ENCODE measurements at regions not wholly inside any gene's neighbourhood (a gene's known extent, or its start where the extent isn't known, plus 50 kb on each side); places are given as distances from the start of the nearest gene placed in this dataset.

DNA sequence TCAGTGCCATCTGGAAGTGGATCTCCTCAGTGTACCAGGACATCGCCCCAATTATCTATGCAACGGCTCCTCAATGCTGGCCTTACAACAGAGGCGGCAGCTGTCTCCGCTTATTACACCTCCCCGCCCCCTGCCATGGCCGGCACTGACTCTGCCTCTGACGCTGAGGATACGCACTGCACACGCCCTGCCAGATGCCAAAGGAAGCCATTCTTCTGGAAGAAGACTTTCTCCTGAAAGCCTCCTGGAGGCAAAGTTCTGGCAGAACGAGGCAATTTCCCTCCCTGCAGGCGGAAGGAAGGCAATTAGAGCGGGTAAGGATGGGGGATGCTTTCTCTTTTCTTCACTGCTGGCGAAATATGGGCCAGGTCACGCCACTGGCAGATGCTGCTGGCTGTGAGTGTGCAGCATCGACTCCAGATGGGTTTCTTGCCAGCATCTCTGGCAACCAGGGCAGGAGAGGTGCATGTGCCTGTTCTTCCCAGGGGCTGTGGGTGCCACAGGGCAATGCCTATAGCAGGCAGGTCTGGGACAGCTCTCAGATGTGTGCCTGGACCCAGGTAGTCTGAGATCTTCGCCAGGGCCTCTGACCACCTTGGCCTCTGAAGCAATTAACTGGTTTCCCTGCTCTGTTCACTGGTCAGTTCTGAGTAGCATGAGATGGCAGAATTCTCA, 62.2 kb upstream of the MRPS22 start:
- no peak for DNase-seq (ENCODE audit: low spot score)

DNA sequence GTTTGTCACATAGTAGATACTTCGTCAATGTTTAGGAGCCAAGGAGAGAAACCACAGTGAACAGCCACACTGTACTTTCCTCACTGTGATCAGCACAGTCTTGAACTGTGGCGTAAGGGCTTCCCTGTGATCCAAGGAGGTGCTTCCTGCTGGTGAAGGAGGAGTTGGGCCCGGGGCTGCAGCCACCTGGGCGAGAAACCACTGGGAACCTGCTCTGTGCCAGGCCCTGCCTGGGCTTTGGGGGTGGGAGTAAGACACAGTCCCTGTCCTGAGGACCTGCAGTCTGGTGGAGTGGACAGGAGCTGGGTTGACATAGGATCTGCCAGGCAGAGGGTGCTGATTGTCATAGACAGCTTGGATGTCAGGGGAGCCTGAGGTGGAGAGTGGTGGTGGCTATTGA, 60.5 kb upstream of the MRPS22 start:
- no peak for DNase-seq (ENCODE audit: low spot score)

DNA sequence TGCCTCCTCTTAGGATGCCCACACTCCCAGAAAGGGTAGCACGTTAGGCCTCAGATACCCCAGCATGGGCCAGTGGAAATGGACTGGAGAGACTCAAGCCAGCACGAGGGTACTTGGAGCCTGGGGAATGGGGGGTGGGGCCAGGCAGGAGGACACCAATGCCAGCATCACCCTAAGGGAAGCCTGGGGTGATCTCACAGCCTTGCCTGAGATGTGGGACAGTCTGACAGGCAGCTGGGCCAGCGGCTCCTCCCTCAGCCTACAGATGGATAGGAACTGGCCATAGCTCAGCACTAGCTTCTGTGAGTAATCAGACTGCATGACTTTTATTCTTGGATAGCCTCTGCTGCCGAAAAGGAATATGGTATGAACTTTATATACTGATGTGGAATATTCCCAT, 59.6 kb upstream of the MRPS22 start:
- DNase-seq (ENCODE audit: low spot score) = no peak

DNA sequence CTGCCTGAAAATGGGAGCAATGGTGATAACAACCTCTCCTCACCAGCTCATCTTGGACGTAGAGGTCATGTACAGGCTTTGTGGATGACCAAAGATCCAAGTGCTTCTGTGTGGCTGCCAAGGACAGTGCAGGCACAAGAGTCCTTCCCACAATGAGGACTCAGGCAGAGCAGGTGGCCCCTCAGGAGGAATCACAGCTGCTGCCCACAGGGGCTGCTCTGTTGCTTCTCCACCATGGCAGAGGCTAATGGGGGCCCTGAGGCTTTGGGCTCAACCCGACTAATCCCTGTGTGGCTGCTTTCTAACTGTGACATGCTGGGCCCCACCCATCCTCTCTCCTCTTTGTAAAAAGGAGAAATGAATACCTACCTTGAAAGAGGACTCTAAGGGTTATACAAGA, 58.1 kb upstream of the MRPS22 start:
- no peak for DNase-seq (ENCODE audit: low spot score)

DNA sequence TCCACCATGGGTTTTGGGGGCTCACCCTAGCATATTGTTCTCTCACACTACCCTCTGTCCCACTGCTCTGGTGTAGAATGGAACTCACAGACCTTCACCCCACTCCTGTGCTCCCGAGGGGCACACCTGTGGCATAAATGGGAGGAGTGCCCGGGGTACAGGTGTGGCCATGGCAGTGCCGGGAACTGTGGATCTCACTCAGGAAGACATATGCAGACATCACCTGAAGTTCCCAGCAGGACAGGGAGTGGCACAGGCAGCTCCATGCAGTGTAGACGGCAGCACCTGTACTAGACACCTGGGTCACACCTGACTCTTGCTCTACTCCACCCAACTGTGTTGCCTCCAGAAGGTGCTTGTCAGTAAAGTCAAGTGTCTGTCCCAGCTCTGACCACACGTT, 57.6 kb upstream of the MRPS22 start:
- no peak for DNase-seq (ENCODE audit: low spot score)

DNA sequence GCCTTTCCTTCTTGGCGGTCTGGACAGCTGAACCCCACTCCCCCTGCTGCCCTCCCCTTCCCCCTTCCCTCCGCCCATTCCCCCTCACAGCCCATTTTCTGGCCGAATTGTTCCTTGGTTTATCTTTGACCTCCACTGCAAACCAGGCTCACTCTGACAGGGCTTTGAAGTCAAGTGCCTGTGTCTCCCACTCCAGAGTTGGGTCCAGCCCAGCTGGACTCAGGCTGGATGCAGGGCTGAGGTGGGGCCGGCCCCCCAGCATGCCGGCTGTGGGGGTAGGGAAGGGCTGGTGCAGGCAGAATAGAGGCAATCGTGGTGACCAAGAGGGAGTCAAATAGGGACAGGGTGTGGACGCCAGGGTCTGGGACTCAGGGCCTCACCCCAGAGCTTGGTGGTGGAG, 57.0 kb upstream of the MRPS22 start:
- DNase-seq (ENCODE audit: low spot score) = no peak

DNA sequence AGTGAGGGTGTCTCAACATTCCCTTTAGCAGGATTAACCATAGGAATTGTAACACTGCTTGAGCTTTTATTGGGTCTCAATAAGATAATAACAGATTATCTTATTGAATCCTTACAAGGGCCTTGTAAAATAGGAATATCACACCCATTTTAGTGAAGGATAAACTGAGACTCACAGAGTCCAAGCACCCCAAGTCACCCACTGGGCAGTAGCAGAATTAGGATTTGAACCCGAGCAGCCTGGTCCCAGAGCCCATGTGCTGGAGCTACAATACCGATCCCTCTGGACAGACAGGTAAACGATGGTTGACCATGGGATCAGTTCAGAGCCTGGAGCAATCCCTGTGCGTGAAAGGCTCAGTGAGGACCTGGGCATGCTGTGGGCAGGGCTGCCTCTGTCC, 56.3 kb upstream of the MRPS22 start:
- no peak for DNase-seq (ENCODE audit: low spot score)

DNA sequence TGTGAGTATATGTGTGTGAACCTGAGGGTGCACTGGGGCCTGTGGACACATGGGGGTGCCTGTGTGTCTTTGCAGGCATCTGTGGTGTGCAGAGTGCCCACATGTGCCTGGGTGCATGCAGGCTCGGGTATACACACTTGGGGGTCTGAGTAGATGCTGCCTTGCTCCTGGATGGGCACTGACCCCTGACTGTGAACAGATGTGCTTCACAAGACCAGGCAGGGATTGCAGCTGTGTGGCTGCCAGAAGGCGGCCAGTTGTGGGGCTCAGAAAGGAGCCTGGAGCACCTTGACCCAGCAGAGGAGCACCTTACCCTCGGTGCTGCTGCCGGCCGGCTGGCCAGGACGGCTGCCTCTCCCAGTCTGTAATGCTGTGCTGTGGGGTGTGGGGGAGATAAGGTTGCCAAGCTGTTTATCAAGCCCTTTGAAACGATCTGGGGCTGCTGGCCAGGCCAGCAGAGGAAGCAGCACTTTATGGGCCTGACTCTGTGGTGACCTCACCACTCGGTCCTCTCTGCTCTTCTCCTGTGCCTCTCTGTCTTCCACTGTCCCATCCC, 55.5 kb upstream of the MRPS22 start:
- no peak for DNase-seq (ENCODE audit: low spot score)

DNA sequence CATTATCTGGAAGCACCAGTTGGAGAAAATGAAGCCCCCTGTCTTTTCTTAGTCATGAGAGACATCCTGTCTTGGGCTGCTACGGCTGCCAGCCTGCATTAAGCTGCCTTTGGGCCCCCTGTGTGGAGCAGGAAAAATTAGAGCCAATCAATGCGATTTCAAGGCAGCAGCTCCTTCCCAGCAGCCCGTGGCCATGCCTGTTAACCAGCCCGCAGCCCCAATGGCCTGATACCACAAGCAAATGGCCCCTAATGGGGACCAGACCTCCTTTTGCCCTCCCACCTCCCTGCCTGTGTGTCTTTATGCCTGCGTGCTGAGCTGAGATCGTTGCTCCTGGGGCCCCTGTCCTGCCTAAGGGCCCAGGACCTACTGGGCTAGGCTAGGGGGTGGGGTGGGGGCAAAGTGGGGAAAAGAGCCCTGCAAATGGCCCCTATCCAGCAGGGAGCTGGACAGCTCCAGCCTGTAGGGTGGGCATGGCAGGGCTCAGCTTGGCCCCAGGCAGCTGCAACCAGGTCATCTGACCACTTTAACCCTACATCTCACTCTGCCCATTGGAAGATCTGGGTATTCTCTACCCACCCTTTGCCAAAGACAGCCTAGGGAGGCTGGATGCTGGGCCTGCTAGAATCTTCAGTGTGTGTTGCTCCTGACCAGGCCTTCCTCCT, 53.8 kb upstream of the MRPS22 start:
- no peak for DNase-seq (ENCODE audit: low spot score)

DNA sequence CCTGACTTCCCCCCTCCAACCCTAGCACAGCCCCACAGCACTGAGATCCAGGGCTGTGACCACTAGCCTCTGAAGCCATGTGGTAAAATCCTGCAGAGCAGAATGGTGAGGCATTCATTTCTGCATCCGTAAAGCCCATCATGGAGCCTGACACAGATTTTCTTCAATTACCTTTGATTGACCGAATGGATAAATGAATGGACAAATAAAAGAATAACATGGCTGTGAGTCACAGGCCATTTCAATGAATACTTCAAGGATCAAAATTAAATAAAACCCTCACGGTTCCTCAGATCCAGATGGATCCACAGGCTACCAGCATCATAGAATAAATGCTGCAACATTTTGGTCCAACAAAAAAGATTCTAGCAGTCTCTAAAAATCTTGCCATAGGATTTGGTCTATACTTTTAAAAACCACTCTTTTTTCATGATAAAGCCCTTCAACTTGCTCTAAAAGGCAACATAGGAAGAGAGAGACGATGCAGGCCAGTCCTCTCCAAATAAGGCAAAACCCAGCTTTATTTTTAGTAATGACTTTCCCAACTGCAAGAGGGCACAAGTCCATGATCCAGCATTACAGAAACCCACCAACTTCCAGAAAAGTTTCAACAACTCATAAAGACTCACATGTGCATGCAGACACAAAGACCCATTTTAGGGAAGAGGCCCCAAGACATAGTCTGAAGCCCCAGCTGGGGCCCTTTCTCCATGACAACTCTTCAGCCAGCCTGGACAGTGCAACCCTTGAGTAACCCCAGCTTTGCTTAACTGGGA, 52.4 kb upstream of the MRPS22 start:
- no peak for DNase-seq (ENCODE audit: low spot score)

DNA sequence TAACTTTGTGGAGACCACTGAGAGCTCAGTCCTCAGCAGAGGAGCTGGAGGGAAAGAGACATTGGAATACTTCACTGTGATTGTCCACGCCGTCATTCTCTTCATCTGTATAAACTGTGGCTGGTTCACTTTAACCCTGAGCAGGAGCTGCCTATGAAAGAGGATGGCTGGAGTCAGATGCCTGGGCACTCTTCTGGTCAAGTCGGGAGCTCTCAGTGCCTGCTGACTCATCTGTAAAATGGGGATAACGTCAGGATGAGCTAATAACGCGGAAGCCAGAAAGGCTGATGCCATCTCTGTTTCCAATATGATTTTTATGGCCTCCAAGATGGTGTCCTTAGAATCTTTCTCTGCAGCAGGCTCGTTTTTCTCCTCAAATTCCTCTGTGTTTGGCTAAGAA, 51.6 kb upstream of the MRPS22 start:
- no peak for DNase-seq (ENCODE audit: low spot score)

DNA sequence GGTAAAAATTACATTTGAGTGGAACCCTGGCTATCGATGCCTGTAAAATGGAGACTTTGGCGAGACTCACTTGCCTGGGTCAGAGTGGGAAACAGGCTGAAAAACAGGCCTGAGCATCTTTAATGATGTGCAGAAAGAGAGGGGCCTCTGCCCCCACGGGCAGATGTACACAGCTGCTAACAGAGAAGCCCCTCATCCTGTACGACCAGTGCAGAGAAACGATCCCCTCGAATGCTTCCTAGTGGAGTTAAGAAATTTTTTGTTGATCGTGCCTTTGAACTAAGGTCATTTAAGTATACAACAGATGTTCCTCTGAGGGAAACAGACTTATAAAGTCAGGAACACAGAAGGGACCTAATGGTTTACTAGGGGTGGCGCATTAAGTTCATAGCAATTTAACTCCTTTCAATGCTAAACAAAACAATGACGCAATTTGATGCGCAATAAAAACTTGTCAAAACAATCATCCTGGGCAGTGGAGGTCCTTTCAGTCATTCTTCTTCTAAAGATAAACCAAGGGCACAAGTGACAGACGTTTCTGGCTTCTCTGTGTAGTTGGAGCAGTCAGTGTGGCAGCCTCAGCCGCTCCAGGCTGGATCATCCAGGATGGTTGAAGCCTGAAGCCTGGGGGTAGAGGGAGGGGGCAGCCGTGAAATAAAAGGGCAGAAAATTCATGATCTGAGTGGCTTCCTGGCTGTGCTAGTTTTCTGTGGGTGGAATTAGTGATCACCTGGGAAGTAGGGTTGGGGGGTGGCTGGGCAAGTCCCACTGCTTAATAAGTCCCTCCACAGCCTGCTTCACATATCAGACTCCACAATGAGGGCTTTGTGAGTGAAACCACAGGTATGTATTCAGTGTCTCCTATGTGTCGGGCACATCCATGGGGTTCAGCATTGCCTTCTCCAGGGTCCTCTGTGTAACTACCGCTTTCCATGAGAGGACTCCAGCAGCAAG, 50.8 kb upstream of the MRPS22 start:
- DNase-seq (ENCODE audit: low spot score) = no peak

DNA sequence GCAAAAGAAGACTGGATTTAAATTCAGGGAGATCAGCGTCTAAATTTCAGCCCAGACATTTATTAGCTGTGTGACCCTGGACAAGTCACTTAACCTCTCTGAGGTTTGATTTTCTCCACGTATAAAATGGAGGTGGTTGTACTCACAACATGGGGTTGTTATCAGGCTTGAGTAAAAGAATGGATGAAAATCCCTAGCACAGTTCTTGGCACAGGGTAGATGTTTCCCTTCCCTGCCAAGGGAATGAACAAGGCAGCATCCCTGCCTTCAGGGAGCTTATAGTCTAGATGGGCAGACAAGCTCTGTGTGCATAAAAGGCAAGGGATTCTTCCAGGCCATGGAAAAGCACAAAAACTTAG, 50.2 kb upstream of the MRPS22 start:
- no peak for DNase-seq (ENCODE audit: low spot score)
